Keratinocyte (primary cell): ENCODE measurements at regions not wholly inside any gene's neighbourhood (a gene's known extent, or its start where the extent isn't known, plus 50 kb on each side); places are given as distances from the start of the nearest gene placed in this dataset.

Experiments used
- DNase-seq: peaks from one replicate; pipeline ENCODE4 v3.0.0-alpha.2; 2011; ENCODE audit warnings: low read depth, missing footprints, low spot score
- FAIRE-seq: peaks from 2 replicates; lab custom pipeline; 2011; peaks lifted over from hg19 to GRCh38; lab: Jason Lieb, UNC
- H2AFZ ChIP-seq: 2 replicates; pipeline ENCODE4 v1.6.0; 2012; ENCODE audit warnings: low read length, control low read depth, inconsistent platforms; ENCODE audit not compliant: control insufficient read depth
- H3K27ac ChIP-seq: 2 replicates; pipeline ENCODE4 v1.5.1; 2011; ENCODE audit warnings: low read length; ENCODE audit not compliant: control insufficient read depth, insufficient read depth
- H3K27me3 ChIP-seq: 3 replicates; pipeline ENCODE4 v1.6.0; 2011; ENCODE audit warnings: low read length; ENCODE audit not compliant: control insufficient read depth, insufficient read depth; ENCODE audit errors: extremely low read depth
- H3K36me3 ChIP-seq, 2 experiments: 2 replicates in 1 of 2; 3 replicates in 1 of 2; pipeline ENCODE4 v1.5.1; 2011; ENCODE audit warnings: low read length in 2 of 2, mild to moderate bottlenecking in 1 of 2; ENCODE audit not compliant: control insufficient read depth in 2 of 2, insufficient read depth in 2 of 2; ENCODE audit errors: extremely low read depth in 1 of 2
- H3K4me1 ChIP-seq: 3 replicates; pipeline ENCODE4 v1.5.1; 2011; ENCODE audit warnings: low read length; ENCODE audit not compliant: control insufficient read depth, insufficient read depth; ENCODE audit errors: extremely low read depth
- H3K4me2 ChIP-seq: 3 replicates; pipeline ENCODE4 v1.6.0; 2011; ENCODE audit warnings: low read depth, low read length; ENCODE audit not compliant: control insufficient read depth, insufficient read depth; ENCODE audit errors: extremely low read depth
- H3K4me3 ChIP-seq, 3 experiments: fragments of 200-600 bp in 1 of 3; sonication (generic) in 1 of 3; 2 replicates in 2 of 3; 3 replicates in 1 of 3; pipeline ENCODE4 v1.5.1; 2011 to 2016; ENCODE audit warnings: low read length in 3 of 3, mild to moderate bottlenecking in 3 of 3, control low read depth in 2 of 3, inconsistent platforms in 1 of 3, low read depth in 1 of 3, mixed read lengths in 1 of 3, mixed run types in 1 of 3, moderate library complexity in 1 of 3; ENCODE audit not compliant: control insufficient read depth in 2 of 3, insufficient read depth in 2 of 3; ENCODE audit errors: extremely low read depth in 1 of 3
- H3K79me2 ChIP-seq: 2 replicates; pipeline ENCODE4 v1.6.0; 2012; ENCODE audit warnings: low read length; ENCODE audit not compliant: control insufficient read depth, insufficient read depth
- H3K9ac ChIP-seq: 3 replicates; pipeline ENCODE4 v1.6.0; 2011; ENCODE audit warnings: low read length; ENCODE audit not compliant: control insufficient read depth, insufficient read depth; ENCODE audit errors: extremely low read depth
- H3K9me1 ChIP-seq: 3 replicates; pipeline ENCODE4 v1.6.0; 2011; ENCODE audit warnings: low read length; ENCODE audit not compliant: control insufficient read depth, insufficient read depth; ENCODE audit errors: extremely low read depth
- H3K9me3 ChIP-seq: 2 replicates; pipeline ENCODE4 v1.5.1; 2012; ENCODE audit warnings: low read depth, low read length; ENCODE audit not compliant: control insufficient read depth
- H4K20me1 ChIP-seq: 3 replicates; pipeline ENCODE4 v1.6.0; 2011; ENCODE audit warnings: low read length; ENCODE audit not compliant: control insufficient read depth, insufficient read depth; ENCODE audit errors: extremely low read depth
- EZH2 ChIP-seq: IDR thresholded peaks from one replicate; pipeline ENCODE4 v1.6.1; 2012; ENCODE audit warnings: inconsistent platforms, mild to moderate bottlenecking, low read length, moderate library complexity
- dilution Hi-C: fragments of 300-500 bp; cut with MboI; formaldehyde crosslinking; loops from one replicate; pipeline ENCODE4 v1.7.0; 2020; ENCODE audit warnings: low sequenced_read_pairs; ENCODE audit not compliant: extremely low pct_ligation_motif_present
- TF ChIP-seq, protein P1 (sequence below), 3 experiments: IDR thresholded peaks in 1 of 3; conservative IDR thresholded peaks in 1 of 3; optimal IDR thresholded peaks in 1 of 3; 2 replicates in 2 of 3; 3 replicates in 1 of 3; pipeline versions ENCODE3 to v1.5.1; 2011; ENCODE audit warnings: low read length in 3 of 3, mild to moderate bottlenecking in 3 of 3, moderate library complexity in 2 of 3, control low read depth in 1 of 3, inconsistent platforms in 1 of 3; ENCODE audit not compliant: insufficient read depth in 2 of 3; ENCODE audit errors: extremely low read depth in 1 of 3

DNA sequence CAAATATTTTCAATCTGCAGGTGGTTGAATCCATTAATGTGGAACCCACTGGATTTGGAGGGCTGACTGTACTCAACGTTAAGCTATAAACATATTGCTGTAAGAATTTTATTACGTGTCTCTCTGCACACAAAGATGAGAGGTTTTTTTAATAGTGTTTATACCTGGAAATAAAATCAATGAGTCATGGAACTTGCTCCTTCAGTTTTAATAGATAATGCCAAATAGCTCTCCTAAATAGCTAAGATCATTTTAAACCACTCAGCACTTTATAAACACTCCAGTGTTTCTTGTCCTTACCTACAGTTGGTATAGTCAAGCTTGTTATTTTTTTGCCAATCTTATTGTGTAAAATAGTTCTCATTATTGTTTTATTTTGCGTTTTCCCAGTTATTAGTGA lies 455.6 kb upstream of the FZD8 start:
- Histone ChIP-seq H3K27me3 (no peaks in the 10 kb centered on the region), H4K20me1 (no peaks in the 10 kb centered on the region), H3K36me3 (no peaks in the 10 kb centered on the region), H3K4me1 (no peaks in the 10 kb centered on the region), H3K9me1 (no peaks in the 10 kb centered on the region), H3K4me2 (no peak overlapping the region), H3K4me3 (no peak overlapping the region), H3K9ac (no peak overlapping the region), H2AFZ (no peak overlapping the region), H3K9me3 (no peaks in the 10 kb centered on the region), H3K27ac (no peak overlapping the region), H3K79me2 (no peaks in the 10 kb centered on the region)
- dilution Hi-C loops, result no loop called here
- DNase-seq (no peak), FAIRE-seq (no peak)
- TF ChIP-seq, protein P1, sequence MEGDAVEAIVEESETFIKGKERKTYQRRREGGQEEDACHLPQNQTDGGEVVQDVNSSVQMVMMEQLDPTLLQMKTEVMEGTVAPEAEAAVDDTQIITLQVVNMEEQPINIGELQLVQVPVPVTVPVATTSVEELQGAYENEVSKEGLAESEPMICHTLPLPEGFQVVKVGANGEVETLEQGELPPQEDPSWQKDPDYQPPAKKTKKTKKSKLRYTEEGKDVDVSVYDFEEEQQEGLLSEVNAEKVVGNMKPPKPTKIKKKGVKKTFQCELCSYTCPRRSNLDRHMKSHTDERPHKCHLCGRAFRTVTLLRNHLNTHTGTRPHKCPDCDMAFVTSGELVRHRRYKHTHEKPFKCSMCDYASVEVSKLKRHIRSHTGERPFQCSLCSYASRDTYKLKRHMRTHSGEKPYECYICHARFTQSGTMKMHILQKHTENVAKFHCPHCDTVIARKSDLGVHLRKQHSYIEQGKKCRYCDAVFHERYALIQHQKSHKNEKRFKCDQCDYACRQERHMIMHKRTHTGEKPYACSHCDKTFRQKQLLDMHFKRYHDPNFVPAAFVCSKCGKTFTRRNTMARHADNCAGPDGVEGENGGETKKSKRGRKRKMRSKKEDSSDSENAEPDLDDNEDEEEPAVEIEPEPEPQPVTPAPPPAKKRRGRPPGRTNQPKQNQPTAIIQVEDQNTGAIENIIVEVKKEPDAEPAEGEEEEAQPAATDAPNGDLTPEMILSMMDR (optimal IDR thresholded peaks at IDR 0.05 in 1 of 3, IDR thresholded peaks at IDR 0.05 in 1 of 3, conservative IDR thresholded peaks at IDR 0.05 in 1 of 3; ENCODE audit: extremely low read depth in 1 of 3, insufficient read depth in 2 of 3, low read length in 3 of 3), result no peak
- TF ChIP-seq EZH2, result no peak

DNA sequence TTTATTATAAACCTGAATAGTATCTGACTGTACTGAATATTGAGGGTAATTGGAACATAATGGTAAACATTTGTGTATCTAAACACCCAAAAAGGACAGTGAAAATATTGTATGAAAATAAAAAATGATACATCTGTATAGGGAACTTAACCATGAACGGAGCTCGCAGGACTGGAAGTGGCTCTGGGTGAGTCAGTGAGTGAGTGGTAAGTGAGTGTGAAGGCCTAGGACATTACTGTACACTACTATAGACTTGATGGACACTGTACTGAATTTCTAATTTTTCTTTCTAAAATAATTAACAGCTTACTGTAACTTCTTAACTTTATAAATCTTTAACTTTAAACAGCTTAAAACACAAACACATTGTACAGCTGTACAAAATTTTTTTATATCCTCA lies 454.5 kb upstream of the FZD8 start:
- Histone ChIP-seq H3K9ac (no peak overlapping the region), H3K9me1 (no peaks in the 10 kb centered on the region), H3K36me3 (no peaks in the 10 kb centered on the region), H3K4me2 (no peak overlapping the region), H4K20me1 (no peaks in the 10 kb centered on the region), H3K27ac (no peak overlapping the region), H3K9me3 (no peaks in the 10 kb centered on the region), H3K27me3 (no peaks in the 10 kb centered on the region), H3K4me3 (no peak overlapping the region), H3K4me1 (no peaks in the 10 kb centered on the region), H2AFZ (no peak overlapping the region), H3K79me2 (no peaks in the 10 kb centered on the region)
- no peak for TF ChIP-seq EZH2
- TF ChIP-seq, protein P1 (optimal IDR thresholded peaks at IDR 0.05 in 1 of 3, IDR thresholded peaks at IDR 0.05 in 1 of 3, conservative IDR thresholded peaks at IDR 0.05 in 1 of 3; ENCODE audit: extremely low read depth in 1 of 3, insufficient read depth in 2 of 3, low read length in 3 of 3), result no peak
- dilution Hi-C loops, result no loop called here
- DNase-seq, result no peak
- no peak for FAIRE-seq
